NOMO-1 (cell line): ENCODE measurements at regions not wholly inside any gene's neighbourhood (a gene's known extent, or its start where the extent isn't known, plus 50 kb on each side); places are given as distances from the start of the nearest gene placed in this dataset.

Experiments
- DNase-seq, 2 experiments: peaks; one replicate each; lab custom pipeline; 2025; ENCODE audit not compliant: unreplicated experiment in 2 of 2; lab: John Stamatoyannopoulos, UW

DNA sequence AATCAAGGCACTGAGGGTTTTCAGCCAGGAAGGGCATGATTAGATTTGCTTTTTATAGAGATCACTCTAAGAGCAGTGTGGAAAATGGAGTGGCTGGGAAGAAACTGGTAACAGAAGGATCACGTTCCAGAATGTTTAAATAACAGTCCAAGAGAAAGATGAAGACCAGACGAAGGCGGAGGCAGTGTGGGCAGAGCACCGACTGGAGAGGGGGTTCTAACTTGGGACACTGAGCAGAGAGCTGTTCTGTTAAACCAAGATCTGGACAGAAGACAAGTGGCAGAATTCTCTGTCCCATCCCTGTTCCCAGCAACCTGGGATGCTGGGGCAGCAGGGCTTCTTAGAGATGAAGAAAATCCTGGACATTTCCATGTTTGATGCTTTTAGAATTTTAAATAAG lies 249.1 kb upstream of the NR4A3 start:
- no peak for DNase-seq

DNA sequence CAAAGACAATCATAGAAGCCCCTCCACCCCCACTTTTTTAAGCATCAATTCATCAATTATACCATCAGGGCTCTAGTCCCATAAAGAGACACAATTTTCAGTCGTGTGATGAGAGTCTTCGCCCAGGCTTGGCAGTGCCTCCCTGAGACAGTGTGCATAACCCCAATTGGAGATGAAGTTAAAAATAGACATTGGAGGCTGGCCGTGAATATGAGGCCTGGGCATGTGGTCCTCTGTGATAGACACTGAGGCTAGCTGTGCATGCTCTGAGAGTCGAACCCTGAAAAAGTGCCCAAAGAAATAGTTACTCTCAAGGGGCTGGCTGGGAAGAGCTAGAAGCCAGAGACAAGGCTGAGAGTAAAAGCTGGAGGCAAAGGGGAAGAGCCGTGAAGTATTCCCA lies 248.6 kb upstream of the NR4A3 start:
- no peak for DNase-seq

DNA sequence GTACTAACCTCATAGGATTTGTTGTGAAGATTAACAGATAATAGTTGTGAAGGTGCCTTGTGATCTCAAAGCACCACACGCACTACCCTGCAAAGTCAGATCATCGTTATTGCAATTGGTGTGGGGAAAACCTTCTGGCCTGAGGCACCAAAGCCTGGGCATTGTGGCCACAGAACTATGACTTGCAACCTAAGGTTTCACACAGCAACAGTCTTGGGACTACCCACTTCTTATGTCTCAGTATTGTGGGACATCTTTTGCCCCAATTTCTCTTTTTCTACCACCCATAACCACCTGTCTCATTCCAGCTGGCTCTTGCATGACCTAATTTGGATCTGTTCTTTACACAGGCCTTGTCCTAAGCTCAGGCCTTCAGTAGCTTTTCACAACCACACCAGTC lies 247.8 kb upstream of the NR4A3 start:
- DNase-seq, result no peak

DNA sequence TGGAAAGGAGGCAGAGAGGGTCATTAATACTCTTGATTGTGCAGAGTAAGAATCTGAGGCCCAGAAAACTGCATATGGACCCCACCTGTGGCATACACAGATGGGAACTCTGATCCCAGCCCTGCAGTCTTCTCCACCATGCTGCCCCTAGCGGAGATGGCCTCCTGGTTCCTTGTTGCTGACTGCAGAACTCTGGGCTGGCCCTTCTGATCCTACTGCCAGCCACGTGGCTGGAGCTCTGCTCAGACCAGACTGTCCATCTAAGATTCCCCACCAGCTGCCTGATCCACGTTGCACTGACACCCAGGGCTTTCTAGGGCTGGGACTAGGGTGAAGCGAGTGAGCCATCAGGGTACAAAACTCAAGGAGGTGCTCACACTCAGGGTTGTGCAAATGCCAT lies 245.7 kb upstream of the NR4A3 start:
- DNase-seq, result no peak

DNA sequence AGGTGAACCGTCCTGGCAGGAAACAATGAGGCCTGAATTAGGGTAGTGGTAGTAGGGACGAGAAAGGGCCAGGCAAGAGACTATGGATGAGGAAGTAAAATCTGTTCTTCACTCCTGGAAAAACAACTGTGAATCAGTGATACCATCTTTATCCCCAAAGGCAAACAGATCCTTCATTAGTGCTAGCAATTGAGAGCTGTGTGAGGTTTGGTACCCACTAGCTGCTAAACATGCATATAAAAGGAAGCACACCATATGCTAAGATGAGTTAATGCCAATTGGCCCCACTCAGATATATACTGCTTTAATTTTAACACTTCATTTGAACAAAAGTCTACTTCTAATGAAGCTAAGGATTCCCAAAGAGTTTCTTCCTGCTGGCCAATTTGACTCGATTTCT lies 244.8 kb upstream of the NR4A3 start:
- no peak for DNase-seq

DNA sequence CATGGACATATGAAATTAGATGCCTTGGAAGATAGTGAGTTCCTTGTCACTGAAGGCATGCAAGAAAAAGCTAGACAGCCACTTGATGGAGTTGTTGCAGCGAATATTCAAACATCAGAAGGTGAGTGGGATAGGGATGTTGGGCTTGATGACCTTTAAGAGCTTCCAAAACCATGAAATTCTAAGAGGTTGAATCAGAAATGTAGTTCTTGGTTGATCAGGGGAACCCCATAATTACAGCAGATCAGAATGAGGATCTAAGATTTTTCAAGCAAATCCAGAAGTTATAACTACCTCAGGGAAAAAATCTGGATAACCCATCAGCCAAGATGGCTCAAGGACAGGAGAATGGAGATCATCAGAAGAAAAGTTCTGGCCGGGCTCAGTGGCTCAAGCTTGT lies 244.3 kb upstream of the NR4A3 start:
- DNase-seq, result no peak

DNA sequence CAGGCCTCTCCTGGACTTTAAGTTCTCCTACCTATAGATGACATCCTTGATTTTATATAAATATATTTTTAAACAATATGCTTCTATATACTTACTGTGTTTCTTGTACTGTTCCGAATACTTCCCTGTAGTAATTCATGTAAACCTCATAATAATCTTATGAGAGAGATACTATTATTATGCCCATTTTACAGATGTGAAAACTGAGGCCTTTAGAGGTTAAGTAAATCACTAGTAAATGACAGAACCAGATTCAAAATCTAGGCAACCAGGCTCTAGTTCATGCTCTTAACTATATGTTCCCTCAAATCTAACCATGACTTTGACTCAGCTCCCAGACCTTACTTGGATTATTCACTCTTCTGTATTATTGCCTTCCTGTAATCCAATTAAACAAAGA lies 243.0 kb upstream of the NR4A3 start:
- DNase-seq, result no peak

DNA sequence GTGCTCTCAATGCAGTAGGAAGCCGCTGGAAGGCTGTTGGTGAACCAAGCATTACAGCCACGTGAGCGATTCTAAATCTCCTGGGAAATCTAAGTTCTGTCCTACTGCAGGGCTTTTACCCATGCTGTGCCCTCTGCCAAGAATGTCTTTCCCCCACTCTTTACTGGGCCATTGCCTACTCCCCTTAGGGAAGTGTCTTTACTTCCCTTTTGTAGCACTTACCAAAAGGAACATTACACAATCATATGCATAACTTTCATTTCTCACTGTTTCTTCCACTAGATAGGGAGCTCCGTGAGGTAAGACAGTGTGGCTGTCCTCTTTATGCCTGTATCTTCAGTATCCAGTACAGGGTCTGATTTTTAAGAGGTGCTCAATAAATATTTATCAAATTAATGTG lies 241.7 kb upstream of the NR4A3 start:
- DNase-seq, result peak; percentile 78 to 96

DNA sequence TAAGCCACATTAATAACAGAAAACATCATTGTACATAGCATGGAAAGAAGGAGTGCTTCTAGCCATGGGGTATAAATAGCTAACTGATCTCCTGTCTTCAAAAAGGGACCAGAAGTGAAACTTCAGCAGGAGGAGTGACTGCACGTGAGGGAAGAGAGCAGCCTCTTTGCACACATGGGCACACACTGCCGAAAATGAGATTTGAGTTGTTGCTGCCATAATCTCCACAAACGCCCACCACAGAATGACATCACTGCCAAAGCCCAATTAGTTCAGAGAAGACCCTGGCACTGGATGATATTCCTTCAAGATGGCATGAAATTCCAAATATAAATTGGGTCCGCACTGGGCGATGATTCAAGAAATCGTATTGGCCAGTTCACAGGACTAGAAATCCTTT lies 238.9 kb upstream of the NR4A3 start:
- peak in 1 of 2 experiments; percentile 51 for DNase-seq

DNA sequence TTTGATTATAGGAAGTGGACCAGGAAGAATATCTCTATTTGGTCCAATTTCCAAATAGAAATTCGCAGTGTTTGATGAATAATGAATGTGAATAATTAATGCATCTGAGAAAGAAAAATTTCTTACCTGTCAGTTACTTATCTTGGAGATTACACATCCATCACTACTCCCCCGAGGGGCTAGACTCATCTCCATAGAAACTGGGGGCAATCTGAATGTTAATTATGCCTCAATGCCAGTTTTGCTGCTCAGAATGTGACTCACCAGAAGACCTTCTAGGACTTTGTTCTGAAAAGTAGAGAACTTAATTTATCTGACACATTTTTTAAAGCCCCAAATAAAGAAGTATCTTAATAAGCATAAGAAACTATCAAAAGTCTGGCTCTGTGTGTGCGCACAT lies 233.4 kb upstream of the NR4A3 start:
- DNase-seq, result no peak

DNA sequence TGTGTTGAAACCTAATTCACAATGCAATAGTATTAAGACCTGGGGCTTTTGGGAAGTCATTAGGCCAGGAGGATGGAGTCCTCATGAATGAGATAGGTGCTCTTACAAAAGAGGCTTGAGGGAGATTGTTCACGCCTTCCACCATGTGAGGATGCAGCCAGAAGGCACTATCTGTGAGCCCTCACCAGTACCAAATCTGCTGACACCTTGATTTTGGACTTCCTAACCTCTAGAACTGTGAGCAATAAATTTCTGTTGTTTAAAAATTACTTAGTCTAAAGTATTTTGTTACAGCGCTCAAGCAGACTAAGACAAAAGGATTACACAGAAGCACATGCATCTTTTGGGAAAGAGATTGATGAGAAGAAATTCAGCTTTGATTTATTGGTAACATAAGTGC lies 232.9 kb upstream of the NR4A3 start:
- DNase-seq, result no peak

DNA sequence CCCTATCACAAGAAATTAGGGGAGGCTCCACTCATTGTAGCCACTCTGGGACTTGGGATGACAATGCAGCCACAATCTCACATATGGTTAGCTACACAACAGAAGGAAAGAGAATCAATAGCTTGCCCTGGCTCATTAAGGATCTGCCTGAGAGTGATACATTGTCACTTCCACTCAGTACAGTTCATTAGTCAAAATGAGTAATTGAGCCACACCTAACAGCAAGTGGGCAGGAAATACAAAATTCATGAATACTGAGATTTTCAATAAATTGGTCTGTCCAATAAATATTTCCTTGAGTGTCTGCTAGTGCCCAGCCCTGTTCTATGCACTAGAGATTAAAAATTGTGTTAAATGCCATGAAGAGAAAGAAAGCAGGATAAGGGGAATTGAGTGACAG lies 231.3 kb upstream of the NR4A3 start:
- no peak for DNase-seq

DNA sequence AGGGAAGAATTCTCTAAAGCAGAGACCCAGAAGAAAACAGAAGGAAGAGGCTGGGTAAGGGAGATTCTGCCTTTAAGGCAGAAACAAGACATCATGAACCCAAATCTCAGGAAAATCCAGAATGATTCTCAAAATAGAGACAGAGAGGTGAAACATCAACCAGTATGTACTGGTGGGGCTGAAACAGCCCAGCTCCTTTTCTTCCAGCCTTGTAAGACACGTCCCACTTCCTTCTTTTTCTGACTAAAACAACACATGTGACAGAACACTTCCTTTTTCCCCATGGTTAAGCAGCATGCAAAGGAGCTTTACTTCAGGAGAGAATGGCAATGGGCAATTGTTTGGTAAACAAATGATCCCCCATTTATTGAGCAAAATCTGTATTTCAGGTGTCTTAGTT lies 230.8 kb upstream of the NR4A3 start:
- DNase-seq, result peak; percentile 38 to 80

DNA sequence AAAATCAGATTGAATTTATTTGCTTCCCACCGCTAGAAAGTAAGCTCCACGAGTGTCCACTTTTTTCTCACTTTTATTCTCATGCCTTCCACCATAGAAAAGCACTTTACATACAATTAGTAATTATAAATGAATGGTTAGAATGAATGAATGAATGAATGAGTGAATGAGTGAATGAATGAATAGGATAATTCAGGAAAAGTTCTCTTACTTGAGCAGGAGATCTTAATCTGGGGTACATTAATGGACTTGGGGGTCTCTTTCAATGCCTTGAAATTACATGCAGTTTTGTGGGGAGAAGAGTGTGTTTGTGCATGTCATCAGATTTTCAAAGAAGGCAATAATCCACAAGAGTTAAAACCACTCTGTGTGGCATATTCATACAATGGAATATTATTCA lies 229.9 kb upstream of the NR4A3 start:
- DNase-seq, result no peak

DNA sequence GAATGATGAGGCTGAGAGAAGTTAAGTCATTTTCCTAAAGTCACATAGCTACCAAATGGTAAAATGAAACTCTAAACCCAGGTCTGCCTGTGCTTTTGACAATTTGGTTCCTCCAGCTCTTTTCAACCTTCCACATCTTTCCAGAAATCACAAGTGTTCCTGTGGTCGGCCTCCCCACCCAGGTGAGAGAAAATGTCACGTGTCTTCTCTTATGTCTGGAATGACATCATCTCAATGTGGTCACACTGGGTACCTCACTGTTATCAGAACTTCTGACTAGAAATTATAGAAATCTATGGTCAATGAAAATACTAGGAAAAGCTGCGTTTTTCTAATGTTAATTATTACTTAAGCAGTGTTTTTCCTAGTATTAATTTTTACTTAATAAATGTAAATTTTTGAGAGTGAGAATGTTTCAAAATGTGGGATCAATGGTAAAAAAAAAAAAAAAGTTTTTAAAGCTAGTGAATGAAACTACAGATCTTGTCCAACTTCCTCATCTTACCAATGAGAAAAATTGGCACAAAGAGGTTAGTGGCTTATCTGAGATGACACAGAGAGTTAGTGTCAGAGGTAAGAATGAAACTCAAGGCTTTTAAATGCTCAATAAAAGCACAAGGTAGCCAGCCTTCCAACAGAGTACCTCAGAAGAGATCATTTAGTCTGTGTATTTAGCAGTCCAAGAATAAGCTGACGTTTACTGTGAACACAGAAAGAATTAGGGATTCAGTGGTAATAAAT lies 228.7 kb upstream of the NR4A3 start:
- peak in 1 of 2 experiments; percentile 43 for DNase-seq

DNA sequence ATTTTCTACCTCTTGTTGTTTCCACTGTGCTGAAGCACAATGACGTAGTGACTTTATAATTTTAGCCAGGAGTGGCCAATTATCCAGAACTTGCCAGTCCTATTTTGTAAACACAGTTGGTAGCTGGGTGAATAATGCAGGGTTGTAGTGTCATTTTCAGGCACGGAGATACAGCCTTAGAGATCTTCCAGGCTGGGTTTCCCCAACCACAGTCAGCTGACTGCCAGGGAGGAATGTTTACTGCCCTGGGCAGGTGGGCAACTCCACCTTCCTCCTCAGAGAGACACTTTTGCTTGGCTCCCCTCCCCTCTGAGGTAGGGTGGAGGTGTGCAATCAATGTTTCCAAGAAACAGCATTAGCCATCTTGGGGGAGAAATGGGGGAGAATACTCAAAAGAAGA lies 228.1 kb upstream of the NR4A3 start:
- DNase-seq, result no peak

DNA sequence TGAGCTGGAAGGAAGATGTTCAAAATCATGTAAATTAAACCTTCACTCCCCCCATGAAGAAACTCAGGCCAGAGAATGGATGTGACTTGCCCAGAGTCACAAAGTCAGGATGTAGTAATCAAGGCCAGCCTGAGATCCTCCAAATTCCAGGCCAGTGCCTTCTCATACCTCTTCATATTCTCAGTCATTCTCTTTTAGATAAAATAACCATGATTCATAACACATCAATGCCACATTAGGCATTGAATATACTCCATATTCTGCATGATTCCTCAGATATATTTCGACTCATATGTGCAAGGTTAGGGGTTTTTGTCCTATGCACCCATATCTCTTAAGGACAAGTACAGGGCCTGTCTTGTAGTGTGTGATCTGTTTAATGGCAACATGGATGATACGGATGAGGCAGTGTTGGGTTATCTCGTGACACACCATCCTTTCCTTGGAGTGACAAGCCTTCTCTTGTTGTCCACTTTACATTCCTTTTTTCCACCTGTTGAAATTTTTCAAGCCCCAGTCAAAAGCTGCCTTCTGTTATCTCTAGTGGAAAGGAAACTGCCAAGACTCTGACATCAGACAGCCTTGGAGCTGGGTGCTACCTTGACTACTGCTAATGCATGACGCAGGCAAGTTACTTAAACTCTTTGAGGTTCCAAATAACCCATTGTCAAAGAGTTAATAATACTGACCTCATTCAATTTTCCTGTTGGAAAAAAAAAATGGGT lies 227.5 kb upstream of the NR4A3 start:
- DNase-seq, result no peak

DNA sequence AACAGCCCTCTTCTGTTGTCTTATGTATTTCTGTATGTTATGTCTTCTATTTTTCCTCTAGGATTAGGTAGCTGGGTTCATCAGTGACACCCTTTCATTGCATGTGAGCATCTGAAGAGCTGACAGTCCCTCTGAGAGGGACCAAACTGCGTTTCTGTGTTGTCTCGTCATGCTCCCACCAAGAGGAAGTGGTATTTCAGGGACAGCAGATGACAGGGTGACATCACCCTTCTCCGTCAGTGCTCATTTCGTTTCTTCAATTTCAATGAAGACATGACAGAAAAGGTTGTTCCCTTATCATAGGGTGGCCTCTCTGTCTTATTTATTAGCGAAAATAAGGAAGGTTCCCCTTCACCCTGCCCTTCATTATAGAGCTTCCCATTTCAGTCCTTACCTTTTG lies 225.9 kb upstream of the NR4A3 start:
- DNase-seq, result peak; percentile 31 to 86

DNA sequence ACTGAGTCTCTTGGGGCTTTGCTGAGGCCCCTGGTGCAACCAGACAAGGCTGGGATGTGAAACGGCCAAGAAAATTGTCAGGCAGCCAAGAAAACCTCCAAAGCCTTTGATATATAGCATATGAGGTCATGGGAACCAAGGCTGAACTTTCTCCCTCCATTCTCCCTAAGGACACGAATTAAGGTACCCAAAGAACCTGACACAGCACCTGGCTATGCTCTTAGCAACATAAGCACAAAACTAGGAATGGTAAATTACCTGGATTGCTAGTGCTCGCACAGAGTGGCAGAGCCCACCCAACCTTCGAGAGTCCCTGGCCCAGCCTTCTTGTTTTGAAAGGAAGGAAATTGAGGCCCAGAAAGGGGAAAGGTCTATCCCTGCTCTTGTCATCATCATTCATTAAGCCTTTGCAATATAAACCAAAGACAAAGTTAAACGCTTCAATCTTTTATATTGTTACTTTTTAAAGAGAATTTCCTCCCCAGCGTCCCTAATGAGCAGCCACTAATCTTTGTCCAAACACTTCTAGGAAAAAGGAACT lies 220.0 kb upstream of the NR4A3 start:
- no peak for DNase-seq

DNA sequence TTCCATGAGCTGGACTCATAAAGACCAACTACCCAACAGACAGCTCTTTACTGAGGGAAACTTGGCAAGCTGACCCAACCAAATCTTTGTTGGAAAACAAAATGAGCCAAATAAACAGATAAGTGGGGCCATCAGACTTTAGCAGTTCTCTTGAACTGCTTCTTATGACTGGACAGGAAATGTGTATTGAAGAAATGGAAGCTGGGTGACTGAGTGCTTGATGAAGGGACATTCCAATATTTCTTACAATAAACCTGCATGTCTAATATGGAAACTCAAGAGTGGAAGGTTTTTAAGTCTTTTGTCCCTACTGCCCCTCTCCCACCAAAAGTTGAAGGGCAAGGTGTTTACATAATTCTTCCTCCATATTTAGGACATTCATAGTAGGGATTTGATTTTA lies 218.8 kb upstream of the NR4A3 start:
- no peak for DNase-seq

DNA sequence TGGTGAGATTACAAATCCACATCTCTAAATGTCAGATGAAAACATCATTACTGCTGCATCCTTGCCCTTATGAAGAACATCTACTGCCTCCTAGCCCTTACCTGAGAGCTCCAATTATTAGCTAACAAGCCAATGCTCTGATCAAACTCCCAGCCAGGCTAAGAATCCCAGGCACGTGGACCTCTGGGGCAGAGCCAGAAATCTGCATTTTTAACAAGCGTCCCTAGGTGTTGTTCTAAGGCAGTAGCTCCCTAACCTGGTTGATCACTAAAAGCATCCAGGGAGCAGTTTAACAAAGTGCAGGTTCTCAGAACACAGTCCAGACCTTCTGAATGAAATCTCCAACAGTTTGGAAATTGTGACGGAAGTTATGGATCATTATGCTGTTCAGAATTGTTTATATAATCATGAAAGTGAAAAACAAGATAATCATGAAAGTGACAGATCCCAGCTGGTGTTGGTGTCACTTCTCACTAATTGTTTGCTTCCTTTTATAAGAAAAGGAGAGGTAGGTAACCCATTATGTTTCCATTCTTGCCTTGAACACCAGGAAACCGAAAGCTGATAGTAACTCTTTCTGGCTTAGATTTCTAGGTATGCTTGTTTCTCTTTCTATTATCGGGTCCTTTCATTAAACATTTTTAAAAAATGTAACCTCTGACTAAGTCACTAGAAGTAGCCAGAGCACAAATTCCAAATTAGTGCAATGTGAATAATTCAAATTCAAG lies 216.5 kb upstream of the NR4A3 start:
- no peak for DNase-seq

DNA sequence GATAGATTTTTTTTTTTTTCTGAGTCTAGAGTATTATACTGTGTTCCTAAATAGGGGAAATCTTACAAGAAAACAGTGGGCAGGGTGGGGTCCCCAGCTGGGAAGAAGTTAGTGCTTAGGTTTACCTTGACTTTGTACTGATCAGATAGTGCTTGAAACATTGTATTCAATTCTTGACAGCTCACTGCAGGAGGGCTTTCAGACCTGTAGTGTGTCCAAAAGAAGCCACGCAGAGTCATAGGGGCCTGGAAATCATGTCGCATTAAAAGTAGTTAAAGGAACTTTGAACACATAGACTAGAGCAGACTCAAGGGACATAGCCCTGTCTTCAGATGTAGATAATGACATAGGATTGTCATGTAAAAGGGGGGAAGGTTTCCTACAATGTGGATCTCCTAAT lies 215.4 kb upstream of the NR4A3 start:
- DNase-seq, result no peak
